GM19043 (cell line): ENCODE measurements at regions not wholly inside any gene's neighbourhood (a gene's known extent, or its start where the extent isn't known, plus 50 kb on each side); places are given as distances from the start of the nearest gene placed in this dataset.
A peak's percentile ranks its signal among the peaks of the same experiment; 100 is the strongest.
"Not testable (repeated sequence)": the region's sequence is repeated elsewhere in the genome, so short reads cannot be mapped to it uniquely, and the experiment has no call there.

Source experiments
- ATAC-seq: cut with Tn5 transposase; IDR thresholded peaks from one replicate; pipeline ENCODE4 v1.9.1; 2021; ENCODE audit warnings: low read depth; ENCODE audit not compliant: unreplicated experiment

GRCh38 chr1:91207691-91208090 lies 185.9 kb upstream of the ZNF644 start:
- not testable (repeated sequence) for ATAC-seq

- not testable (repeated sequence) for ATAC-seq
Observed at GRCh38 chr1:91204150-91204549, 182.3 kb upstream of the ZNF644 start.

GRCh38 chr1:91201694-91202093 lies 179.9 kb upstream of the ZNF644 start:
- ATAC-seq, result no peak

GRCh38 chr1:91201176-91201575 lies 179.3 kb upstream of the ZNF644 start:
- no peak for ATAC-seq

- no peak for ATAC-seq
Observed at GRCh38 chr1:91200675-91201074, 178.8 kb upstream of the ZNF644 start.

GRCh38 chr1:91199988-91200387 lies 178.2 kb upstream of the ZNF644 start:
- ATAC-seq, result no peak

GRCh38 chr1:91190996-91191395 lies 169.2 kb upstream of the ZNF644 start:
- ATAC-seq, result no peak

GRCh38 chr1:91189096-91189495 lies 167.3 kb upstream of the ZNF644 start:
- ATAC-seq, result no peak

GRCh38 chr1:91182807-91183206 lies 161.0 kb upstream of the ZNF644 start:
- ATAC-seq, result not testable (repeated sequence)

GRCh38 chr1:91176250-91176649 lies 154.4 kb upstream of the ZNF644 start:
- no peak for ATAC-seq

GRCh38 chr1:91174734-91175133 lies 152.9 kb upstream of the ZNF644 start:
- no peak for ATAC-seq

GRCh38 chr1:91173346-91173890 lies 151.6 kb upstream of the ZNF644 start:
- ATAC-seq, result no peak

GRCh38 chr1:91172541-91172940 lies 150.7 kb upstream of the ZNF644 start:
- no peak for ATAC-seq

GRCh38 chr1:91171898-91172297 lies 150.1 kb upstream of the ZNF644 start:
- ATAC-seq, result no peak

GRCh38 chr1:91170571-91170970 lies 148.7 kb upstream of the ZNF644 start:
- ATAC-seq, result no peak

GRCh38 chr1:91166106-91166712 lies 144.4 kb upstream of the ZNF644 start:
- ATAC-seq, result no peak

- peak; percentile 94 for ATAC-seq
Observed at GRCh38 chr1:91165033-91165654, 143.3 kb upstream of the ZNF644 start.

GRCh38 chr1:91162613-91163012 lies 140.8 kb upstream of the ZNF644 start:
- no peak for ATAC-seq

- ATAC-seq, result no peak
Observed at GRCh38 chr1:91161749-91162148, 139.9 kb upstream of the ZNF644 start.

GRCh38 chr1:91161166-91161565 lies 139.3 kb upstream of the ZNF644 start:
- no peak for ATAC-seq

GRCh38 chr1:91160363-91161075 lies 138.7 kb upstream of the ZNF644 start:
- ATAC-seq, result no peak

GRCh38 chr1:91153341-91153740 lies 131.5 kb upstream of the ZNF644 start:
- no peak for ATAC-seq
